HG03565 (cell line): ENCODE measurements at regions not wholly inside any gene's neighbourhood (a gene's known extent, or its start where the extent isn't known, plus 50 kb on each side); places are given as distances from the start of the nearest gene placed in this dataset.
A peak's percentile ranks its signal among the peaks of the same experiment; 100 is the strongest.

Experiments
- ATAC-seq: cut with Tn5 transposase; IDR thresholded peaks from one replicate; pipeline ENCODE4 v1.9.1; 2021; ENCODE audit warnings: mild to moderate bottlenecking, moderate library complexity; ENCODE audit not compliant: unreplicated experiment

DNA sequence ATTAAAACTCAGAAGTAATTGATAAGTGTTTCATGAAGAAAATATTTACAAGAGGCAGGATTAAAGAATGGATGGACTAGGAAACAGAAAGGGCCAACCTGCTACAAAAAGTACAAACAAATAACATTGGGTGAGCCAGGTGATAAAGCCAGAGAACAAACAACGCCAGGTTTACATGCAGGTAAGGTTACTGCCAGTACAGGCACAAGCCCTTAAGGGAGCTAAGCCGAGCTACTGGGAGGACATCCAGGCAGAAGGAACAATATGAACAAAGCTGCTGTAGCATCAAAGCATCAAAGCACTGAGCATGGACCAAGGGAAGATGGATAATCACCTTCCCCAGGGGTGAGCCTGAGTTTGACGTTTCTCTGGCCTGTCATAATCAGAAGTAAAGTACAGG lies 380.7 kb downstream of the SEC16B start:
- ATAC-seq = no peak

GRCh38 chr1:177586429-177586828 lies 383.4 kb downstream of the SEC16B start:
- no peak for ATAC-seq

DNA sequence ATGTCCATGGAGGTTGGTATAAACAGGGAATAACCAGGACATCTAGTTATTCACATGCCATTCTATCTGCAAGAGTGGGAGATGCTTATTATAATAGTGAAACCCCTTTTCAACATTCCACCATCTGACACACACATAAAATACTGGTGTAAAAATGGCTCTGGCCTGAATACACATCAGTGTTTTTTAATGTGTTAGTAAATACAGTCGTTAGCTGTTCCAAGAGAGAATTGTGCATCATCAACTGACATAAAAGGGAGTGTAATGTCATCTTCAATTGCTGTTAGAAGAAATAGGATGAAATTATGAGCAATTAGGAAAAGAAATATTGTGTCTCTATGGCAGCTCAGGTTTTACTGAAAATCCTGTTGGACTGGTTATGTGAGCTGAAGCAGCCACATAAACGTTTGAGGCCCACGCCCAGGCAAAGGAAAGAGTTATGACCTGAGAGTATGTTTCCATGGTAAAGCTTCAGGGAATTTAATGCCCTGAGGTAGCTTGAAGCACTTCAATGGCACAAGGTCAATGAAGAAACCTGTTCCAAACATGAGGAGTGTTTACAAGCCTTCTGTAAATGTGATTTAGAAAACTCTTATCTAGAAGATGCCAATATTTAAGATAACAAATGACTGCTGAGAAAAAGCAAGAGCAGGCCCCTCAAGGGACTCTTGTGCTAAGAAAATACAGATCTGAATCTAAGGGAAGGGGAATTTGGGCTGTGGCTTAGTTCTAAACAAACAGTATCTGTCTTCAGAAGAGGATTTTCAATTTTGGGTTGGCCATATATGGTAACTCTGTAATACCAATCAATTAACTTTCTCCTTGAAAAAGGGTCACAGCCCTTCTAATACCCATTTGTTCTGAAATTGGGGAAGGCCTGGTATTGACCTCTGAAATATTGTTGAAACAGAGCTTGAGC lies 384.3 kb downstream of the SEC16B start:
- ATAC-seq = no peak

GRCh38 chr1:177573901-177574300 lies 396.0 kb downstream of the SEC16B start:
- no peak for ATAC-seq

- no peak for ATAC-seq
Measured at GRCh38 chr1:177571485-177572076, 398.3 kb downstream of the SEC16B start.

- no peak for ATAC-seq
Measured at GRCh38 chr1:177571076-177571475, 398.8 kb downstream of the SEC16B start.

GRCh38 chr1:177569476-177569875 lies 398.7 kb downstream of the BRINP2 start:
- no peak for ATAC-seq

GRCh38 chr1:177568622-177569021 lies 397.9 kb downstream of the BRINP2 start:
- ATAC-seq = no peak

GRCh38 chr1:177567393-177567792 lies 396.6 kb downstream of the BRINP2 start:
- ATAC-seq = no peak

GRCh38 chr1:177566495-177566894 lies 395.7 kb downstream of the BRINP2 start:
- ATAC-seq = no peak

GRCh38 chr1:177561436-177561835 lies 390.7 kb downstream of the BRINP2 start:
- ATAC-seq = peak; percentile 67

DNA sequence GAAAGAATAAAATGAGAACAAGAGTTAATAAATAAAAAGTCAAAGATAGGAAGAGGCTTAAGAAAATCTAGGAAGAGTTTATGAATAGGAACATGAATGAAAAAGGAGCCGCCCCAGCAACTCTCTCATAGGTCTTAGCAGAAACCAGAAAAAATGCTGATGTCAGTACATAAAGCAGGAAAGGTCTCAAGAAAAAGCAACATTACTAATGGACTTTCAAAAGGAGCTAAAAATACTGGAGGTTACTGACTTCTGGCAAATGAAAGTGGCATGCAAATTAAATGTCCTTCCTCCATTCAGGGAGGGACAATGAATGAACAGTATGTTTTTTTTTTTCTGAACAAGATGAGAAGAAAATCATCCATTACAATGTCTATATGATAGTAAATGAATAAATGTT lies 387.6 kb downstream of the BRINP2 start:
- ATAC-seq = no peak

GRCh38 chr1:177556163-177556562 lies 385.4 kb downstream of the BRINP2 start:
- no peak for ATAC-seq

DNA sequence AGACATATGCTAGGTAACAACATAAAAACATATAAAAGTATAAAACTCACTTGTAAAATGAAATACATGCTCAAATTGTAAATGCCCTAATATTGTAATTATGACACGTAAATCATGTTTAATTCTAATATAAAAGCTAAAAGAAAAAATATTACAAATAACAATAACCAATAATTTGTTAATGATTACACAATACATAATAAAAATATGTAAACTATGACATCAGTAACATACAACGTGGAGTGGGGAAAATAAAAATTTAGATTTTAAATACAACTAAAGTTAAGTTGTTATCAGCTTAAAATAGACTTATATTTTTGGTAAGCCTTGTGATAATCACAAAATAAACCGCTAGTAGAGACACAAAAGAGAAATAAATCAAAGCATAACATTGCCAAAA lies 376.4 kb downstream of the BRINP2 start:
- ATAC-seq = no peak

DNA sequence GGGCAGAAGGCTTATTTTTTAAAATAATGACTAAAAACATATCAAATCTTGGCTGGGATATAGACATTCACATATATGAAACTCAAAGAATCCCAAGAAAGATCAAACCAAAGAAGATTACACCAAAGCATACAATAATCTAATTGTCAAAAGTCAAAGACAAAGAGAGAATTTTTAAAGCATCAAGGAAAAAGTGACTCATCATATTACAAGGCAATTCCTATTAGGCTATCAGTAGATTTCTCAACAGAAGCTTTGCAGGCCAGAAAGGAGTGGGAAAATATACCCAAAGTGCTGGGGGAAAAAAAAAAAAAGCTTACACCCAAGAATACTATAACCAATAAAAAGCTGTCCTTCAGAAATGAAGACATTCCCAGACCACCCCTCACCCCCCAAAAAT lies 375.6 kb downstream of the BRINP2 start:
- no peak for ATAC-seq

- ATAC-seq = no peak
Measured at GRCh38 chr1:177526201-177526600, 355.4 kb downstream of the BRINP2 start.

DNA sequence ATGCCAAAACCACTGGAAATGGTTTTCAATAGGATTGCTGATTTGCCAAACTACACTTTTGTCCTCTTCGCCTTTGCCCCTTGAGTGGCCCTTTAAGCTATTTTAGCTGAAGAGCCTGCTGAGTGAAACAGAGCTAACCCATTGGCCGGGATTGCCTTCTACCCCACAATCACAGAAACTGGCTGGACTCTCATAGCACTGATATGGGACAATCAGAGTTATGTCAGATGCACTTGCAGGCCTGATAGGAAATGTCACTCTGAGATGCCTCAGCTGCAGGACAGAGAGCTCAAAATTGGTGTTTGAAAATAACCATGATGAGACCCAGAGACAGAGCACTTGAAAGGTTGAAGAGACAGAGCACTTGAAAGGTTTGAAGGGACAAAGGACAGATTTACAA lies 354.4 kb downstream of the BRINP2 start:
- no peak for ATAC-seq

DNA sequence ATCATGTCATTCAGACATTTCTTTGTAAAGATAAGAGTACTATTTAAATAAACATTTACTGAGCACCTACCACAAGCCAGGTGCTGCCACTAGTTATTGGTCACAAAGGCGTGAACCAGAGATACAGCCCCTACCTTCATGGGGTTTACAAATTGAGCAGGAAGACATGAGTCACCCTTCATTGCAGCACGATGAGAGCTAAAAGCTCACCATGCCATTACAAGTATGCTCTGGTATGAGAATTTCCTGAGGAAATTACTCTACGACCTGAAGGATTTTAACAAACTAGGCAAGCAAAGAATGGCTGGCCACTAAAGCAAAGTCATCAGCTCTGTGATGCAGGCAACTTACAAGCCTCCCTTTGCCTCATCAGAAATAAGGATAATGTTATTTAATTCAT lies 346.8 kb downstream of the BRINP2 start:
- no peak for ATAC-seq

GRCh38 chr1:177514207-177514606 lies 343.4 kb downstream of the BRINP2 start:
- ATAC-seq = no peak

DNA sequence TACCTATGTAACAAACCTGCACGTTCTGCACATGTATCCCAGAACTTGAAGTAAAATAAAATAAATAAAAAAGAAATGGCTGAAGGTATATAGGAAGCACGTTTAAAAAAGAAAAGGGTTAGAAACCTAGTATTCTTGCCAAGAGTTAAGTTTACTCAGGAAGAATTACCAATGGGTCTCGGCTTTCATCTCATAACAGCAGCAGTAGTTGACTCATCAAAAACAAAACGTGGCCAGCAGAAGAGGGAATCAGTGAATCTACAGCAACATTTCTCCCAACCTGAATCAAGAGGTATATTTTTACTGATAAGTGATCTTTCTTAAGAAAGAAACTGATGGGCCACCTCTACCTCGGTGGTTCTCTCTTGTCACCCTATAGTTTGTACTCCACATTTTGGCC lies 340.3 kb downstream of the BRINP2 start:
- ATAC-seq = no peak

GRCh38 chr1:177505905-177506590 lies 335.3 kb downstream of the BRINP2 start:
- ATAC-seq = no peak

GRCh38 chr1:177495878-177496277 lies 325.1 kb downstream of the BRINP2 start:
- ATAC-seq = no peak
